Gastrocnemius medialis (tissue), 4 donors: ENCODE measurements at regions not wholly inside any gene's neighbourhood (a gene's known extent, or its start where the extent isn't known, plus 50 kb on each side); places are given as distances from the start of the nearest gene placed in this dataset.

ENCODE experiments used
- CTCF ChIP-seq, 5 experiments: fragments of 450-650 bp in 3 of 5; fragments of 200-600 bp in 2 of 5; sonication (generic) in 2 of 5; IDR thresholded peaks in 4 of 5; conservative IDR thresholded peaks in 1 of 5; 1 replicate in 4 of 5; 2 replicates in 1 of 5; pipeline ENCODE4 v1.5.1; 2016 to 2019; ENCODE audit warnings: antibody characterized with exemption in 5 of 5, mild to moderate bottlenecking in 3 of 5, moderate library complexity in 3 of 5
- POLR2A ChIP-seq, 2 donors: fragments of 450-650 bp; IDR thresholded peaks; one replicate each; pipeline ENCODE4 v1.6.1; 2017; ENCODE audit warnings: antibody characterized with exemption in 2 of 2, mild to moderate bottlenecking in 2 of 2, moderate library complexity in 2 of 2

GRCh38 chr22:34917239-34917638 lies 148.7 kb upstream of the ISX start:
- no peak for TF ChIP-seq CTCF (IDR thresholded peaks at IDR 0.05 in 4 of 5, conservative IDR thresholded peaks at IDR 0.05 in 1 of 5)
- TF ChIP-seq POLR2A (IDR thresholded peaks at IDR 0.05) = no peak
